Lung (tissue), 11 donors: ENCODE measurements at regions not wholly inside any gene's neighbourhood (a gene's known extent, or its start where the extent isn't known, plus 50 kb on each side); places are given as distances from the start of the nearest gene placed in this dataset.

Experiments
- ATAC-seq: fragments of 200-7000 bp; cut with Tn5 transposase; one replicate; pipeline ENCODE4 v1.9.1; 2020; ENCODE audit warnings: moderate number of reproducible peaks; ENCODE audit not compliant: insufficient read depth, low FRiP score
- DNase-seq, 3 donors: peaks; one replicate each; pipeline ENCODE4 v3.0.0-alpha.2; 2013 to 2017
- H3K27ac ChIP-seq, 2 donors: one replicate each; pipeline ENCODE4 v1.5.1; 2013; ENCODE audit warnings: mild to moderate bottlenecking in 2 of 2, moderate library complexity in 2 of 2, control low read depth in 1 of 2, inconsistent platforms in 1 of 2, low read depth in 1 of 2, low read length in 1 of 2
- H3K27me3 ChIP-seq, 3 donors: one replicate each; pipeline ENCODE4 v1.5.1; 2013; ENCODE audit warnings: low read length in 2 of 3; ENCODE audit not compliant: control insufficient read depth in 3 of 3, insufficient read depth in 3 of 3
- H3K36me3 ChIP-seq, 4 donors: one replicate each; pipeline ENCODE4 v1.5.1; 2013; ENCODE audit warnings: low read length in 4 of 4, mild to moderate bottlenecking in 1 of 4, moderate library complexity in 1 of 4; ENCODE audit not compliant: control insufficient read depth in 4 of 4, insufficient read depth in 4 of 4
- H3K4me1 ChIP-seq, 5 donors: one replicate each; pipeline ENCODE4 v1.5.1; 2013; ENCODE audit warnings: low read length in 5 of 5, mild to moderate bottlenecking in 2 of 5, moderate library complexity in 1 of 5; ENCODE audit not compliant: control insufficient read depth in 5 of 5, insufficient read depth in 5 of 5
- H3K4me3 ChIP-seq: one replicate; pipeline ENCODE4 v1.5.1; 2013; ENCODE audit warnings: mild to moderate bottlenecking, control low read depth, moderate library complexity
- H3K9ac ChIP-seq, 2 donors: one replicate each; pipeline ENCODE4 v1.5.1; 2013; ENCODE audit warnings: low read length in 2 of 2, control low read depth in 1 of 2; ENCODE audit not compliant: insufficient read depth in 1 of 2
- H3K9me3 ChIP-seq, 4 donors: one replicate each; pipeline ENCODE4 v1.5.1; 2013; ENCODE audit warnings: low read length in 3 of 4, mild to moderate bottlenecking in 1 of 4, moderate library complexity in 1 of 4; ENCODE audit not compliant: control insufficient read depth in 4 of 4, insufficient read depth in 3 of 4
- WGBS, 2 donors: extraction: QIAGEN DNeasy Blood & Tissue Kit; methylation state at CpG; one replicate each; pipeline ENCODE4 v1.1.7; 2013; 5-methylcytosine and 5-hydroxymethylcytosine counted together
- TF ChIP-seq, protein P1 (sequence below): IDR thresholded peaks from 2 replicates; pipeline ENCODE4 v1.5.1; 2012; ENCODE audit warnings: mild to moderate bottlenecking; ENCODE audit errors: control extremely low read depth, extremely low read depth
- donor health status: control.
- donor health status: control.
- donor health status: Bipolar disorder and iron deficiency.
- donor health status: healthy.
- donor health status: DM: yes; HTN: yes; CAD: no.

DNA sequence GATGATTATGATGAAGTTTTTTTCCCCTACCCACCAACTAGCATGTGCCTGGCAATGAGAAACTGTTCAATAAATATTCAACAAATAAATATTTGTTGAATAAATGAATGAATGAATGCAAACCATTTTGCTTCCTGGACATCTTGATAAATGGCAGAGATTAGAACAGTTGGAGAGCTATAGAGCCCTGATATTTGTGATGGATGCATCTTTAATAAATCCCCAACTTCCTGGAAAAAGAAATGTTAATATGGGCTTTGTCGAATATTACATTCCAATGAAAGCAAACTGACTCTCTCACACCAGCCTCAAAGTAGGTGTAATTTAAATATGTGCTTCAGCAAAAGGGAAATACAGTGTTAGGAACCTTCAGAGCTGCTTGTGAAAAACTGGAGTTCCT is 419.7 kb downstream of the MID1IP1 start:
- Histone ChIP-seq H3K36me3 (no peaks in the 10 kb centered on the region), H3K27ac (no peak overlapping the region), H3K9ac (no peak overlapping the region), H3K27me3 (peaks cover 13 to 29% (median 16%) of the 10 kb centered on the region in 3 donors), H3K4me3 (no peak overlapping the region), H3K4me1 (no peaks in the 10 kb centered on the region), H3K9me3 (no peaks in the 10 kb centered on the region)
- WGBS, 2 donors = 65 to 90% methylated on average over 1 of the region's 1 CpG
- TF ChIP-seq, protein P1, sequence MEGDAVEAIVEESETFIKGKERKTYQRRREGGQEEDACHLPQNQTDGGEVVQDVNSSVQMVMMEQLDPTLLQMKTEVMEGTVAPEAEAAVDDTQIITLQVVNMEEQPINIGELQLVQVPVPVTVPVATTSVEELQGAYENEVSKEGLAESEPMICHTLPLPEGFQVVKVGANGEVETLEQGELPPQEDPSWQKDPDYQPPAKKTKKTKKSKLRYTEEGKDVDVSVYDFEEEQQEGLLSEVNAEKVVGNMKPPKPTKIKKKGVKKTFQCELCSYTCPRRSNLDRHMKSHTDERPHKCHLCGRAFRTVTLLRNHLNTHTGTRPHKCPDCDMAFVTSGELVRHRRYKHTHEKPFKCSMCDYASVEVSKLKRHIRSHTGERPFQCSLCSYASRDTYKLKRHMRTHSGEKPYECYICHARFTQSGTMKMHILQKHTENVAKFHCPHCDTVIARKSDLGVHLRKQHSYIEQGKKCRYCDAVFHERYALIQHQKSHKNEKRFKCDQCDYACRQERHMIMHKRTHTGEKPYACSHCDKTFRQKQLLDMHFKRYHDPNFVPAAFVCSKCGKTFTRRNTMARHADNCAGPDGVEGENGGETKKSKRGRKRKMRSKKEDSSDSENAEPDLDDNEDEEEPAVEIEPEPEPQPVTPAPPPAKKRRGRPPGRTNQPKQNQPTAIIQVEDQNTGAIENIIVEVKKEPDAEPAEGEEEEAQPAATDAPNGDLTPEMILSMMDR = no peak
- ATAC-seq (no peak), DNase-seq (no peak)

DNA sequence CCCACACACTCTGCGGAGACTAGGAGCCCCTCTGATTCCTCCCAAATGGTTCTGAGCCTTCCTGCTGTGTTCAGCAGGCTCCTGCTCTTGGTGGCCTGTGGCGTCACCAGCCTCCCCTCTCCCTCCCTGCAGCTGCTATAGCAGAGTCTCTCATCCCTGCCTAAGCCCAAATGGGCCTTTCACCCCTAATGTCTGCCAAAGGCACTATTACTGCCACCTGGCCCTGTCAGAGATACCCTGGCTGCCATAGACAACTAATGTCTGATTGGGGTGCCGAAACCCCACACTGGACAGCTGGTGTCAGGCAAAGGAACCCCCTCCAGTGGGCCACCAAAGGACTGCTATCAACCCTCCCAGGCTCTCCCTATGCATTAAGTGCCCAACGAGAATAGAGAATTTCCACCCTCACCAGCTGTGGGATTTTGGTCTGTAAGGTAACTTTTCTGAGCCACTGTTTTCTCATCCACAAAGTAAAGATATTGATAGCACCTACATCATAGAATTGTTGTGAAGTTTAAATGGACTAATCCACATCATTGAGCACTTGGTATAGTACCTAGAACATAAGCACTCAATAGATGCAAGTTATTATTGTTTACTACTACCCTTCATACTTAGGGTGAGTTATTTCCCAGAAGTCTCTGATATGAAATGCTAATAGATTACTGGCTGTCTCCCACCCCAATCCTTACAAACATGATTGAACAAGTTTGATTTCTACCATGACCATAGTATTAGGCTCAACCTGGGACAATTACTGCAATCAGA is 421.3 kb downstream of the MID1IP1 start:
- no peaks in the 10 kb centered on the region for H3K36me3 ChIP-seq
- DNase-seq (no peak), ATAC-seq (no peak)
- TF ChIP-seq, protein P1 = no peak
- no peak overlapping the region for H3K4me3 ChIP-seq
- 77 to 95% methylated on average over 4 of the region's 4 CpGs for WGBS, 2 donors
- no peaks in the 10 kb centered on the region for H3K9me3 ChIP-seq
- peaks cover 0 to 4% (median 3%) of the 10 kb centered on the region in 5 donors for H3K4me1 ChIP-seq
- H3K27ac ChIP-seq = no peak overlapping the region
- H3K9ac ChIP-seq = no peak overlapping the region
- peaks cover 13 to 29% (median 16%) of the 10 kb centered on the region in 3 donors for H3K27me3 ChIP-seq

DNA sequence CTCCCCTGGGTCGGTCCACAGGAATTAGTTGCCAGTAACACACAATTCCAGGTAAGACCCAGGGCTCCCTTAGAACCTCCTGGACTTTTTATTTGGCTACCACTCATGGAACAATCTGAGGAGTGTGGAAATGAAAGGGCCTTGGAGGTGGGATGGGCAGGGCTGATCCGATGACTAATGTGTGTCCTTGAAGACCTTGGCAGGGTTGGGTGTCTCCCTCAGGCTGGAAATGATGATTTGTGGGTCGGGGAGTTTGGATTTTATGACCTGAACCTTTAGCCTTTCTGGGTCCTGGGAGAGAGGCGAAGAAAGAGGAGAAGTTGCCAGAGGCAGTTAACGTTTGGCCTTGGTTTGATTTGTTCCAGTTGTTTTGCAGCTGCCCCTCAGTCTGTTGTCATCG is 425.0 kb downstream of the MID1IP1 start:
- no peak overlapping the region for H3K4me3 ChIP-seq
- WGBS, 2 donors = 60 to 76% methylated on average over 6 of the region's 6 CpGs
- no peaks in the 10 kb centered on the region for H3K36me3 ChIP-seq
- no peak for DNase-seq
- no peak overlapping the region for H3K9ac ChIP-seq
- peaks cover 0 to 9% (median 6%) of the 10 kb centered on the region in 5 donors for H3K4me1 ChIP-seq
- H3K27me3 ChIP-seq = peaks cover 5 to 18% (median 6%) of the 10 kb centered on the region in 3 donors
- no peak for ATAC-seq
- TF ChIP-seq, protein P1 = no peak
- H3K9me3 ChIP-seq = no peaks in the 10 kb centered on the region
- H3K27ac ChIP-seq = no peak overlapping the region
